Sigmoid colon (tissue), 6 donors: ENCODE measurements at regions not wholly inside any gene's neighbourhood (a gene's known extent, or its start where the extent isn't known, plus 50 kb on each side); places are given as distances from the start of the nearest gene placed in this dataset.

Source experiments
- DNase-seq: peaks from one replicate; pipeline ENCODE4 v3.0.0-alpha.2; 2019
- H3K27ac ChIP-seq, 4 donors: fragments of 200-600 bp; sonication (generic); one replicate each; pipeline ENCODE4 v1.5.1; 2016 to 2019; ENCODE audit warnings: mild to moderate bottlenecking in 1 of 4
- H3K27me3 ChIP-seq, 3 donors: fragments of 200-600 bp; sonication (generic); one replicate each; pipeline ENCODE4 v1.5.1; 2019; ENCODE audit warnings: mild to moderate bottlenecking in 1 of 3
- H3K36me3 ChIP-seq, 4 donors: fragments of 200-600 bp; sonication (generic); one replicate each; pipeline ENCODE4 v1.5.1; 2016 to 2019
- H3K4me1 ChIP-seq, 4 donors: fragments of 200-600 bp; sonication (generic); one replicate each; pipeline ENCODE4 v1.5.1; 2017 to 2019
- H3K4me3 ChIP-seq, 4 donors: fragments of 200-600 bp; sonication (generic); one replicate each; pipeline ENCODE4 v1.5.1; 2017 to 2019; ENCODE audit warnings: mild to moderate bottlenecking in 2 of 4, moderate library complexity in 1 of 4
- H3K9me3 ChIP-seq, 4 donors: fragments of 200-600 bp in 3 of 4; sonication (generic) in 3 of 4; one replicate each; pipeline versions ENCODE4 v1.5.1 to v1.6.1; 2013 to 2019
- CTCF ChIP-seq, 4 experiments: fragments of 450-650 bp in 3 of 4; fragments of 200-600 bp in 1 of 4; IDR thresholded peaks; one replicate each; pipeline ENCODE4 v1.5.1; 2016 to 2019; ENCODE audit warnings: antibody characterized with exemption in 4 of 4, mild to moderate bottlenecking in 3 of 4, moderate library complexity in 2 of 4
- EP300 ChIP-seq, 4 donors: sonication (generic); formaldehyde crosslinking; IDR thresholded peaks; one replicate each; pipeline ENCODE4 v1.6.1; 2017; ENCODE audit warnings: antibody characterized with exemption in 4 of 4
- POLR2A ChIP-seq, 2 donors: fragments of 450-650 bp; IDR thresholded peaks; one replicate each; pipeline ENCODE4 v1.6.1; 2016; ENCODE audit warnings: antibody characterized with exemption in 2 of 2, mild to moderate bottlenecking in 2 of 2, moderate library complexity in 2 of 2
- POLR2AphosphoS5 ChIP-seq, 4 donors: sonication (generic); formaldehyde crosslinking; IDR thresholded peaks; one replicate each; pipeline ENCODE4 v1.6.1; 2017; ENCODE audit warnings: antibody characterized with exemption in 4 of 4
- WGBS, 2 donors: extraction: QIAGEN DNeasy Blood & Tissue Kit; methylation state at CpG; one replicate each; pipeline ENCODE4 v1.1.7; 2013; 5-methylcytosine and 5-hydroxymethylcytosine counted together
- intact Hi-C: fragments of 100-400 bp; cut with DNase I; formaldehyde crosslinking; loops from one replicate; pipeline ENCODE4 v1.15.1; 2023
- donor health status: healthy with polysubstance abuse.
- donor health status: healthy.

GRCh38 chr1:233443040-233443760, 115.7 kb downstream of the MAP3K21 start:
- 46% methylated on average over 2 of the region's 2 CpGs for WGBS, 2 donors
- H3K27me3 ChIP-seq: peaks cover 0 to 13% (median 0%) of the 10 kb centered on the region in 3 donors
- H3K9me3 ChIP-seq: no peaks in the 10 kb centered on the region
- DNase-seq: no peak
- peaks cover 0 to 6% (median 0%) of the 10 kb centered on the region in 4 donors for H3K4me1 ChIP-seq
- H3K4me3 ChIP-seq: no peak overlapping the region
- no peaks in the 10 kb centered on the region for H3K36me3 ChIP-seq
- TF ChIP-seq EP300 (IDR thresholded peaks at IDR 0.05) (no peak), POLR2AphosphoS5 (IDR thresholded peaks at IDR 0.05) (no peak), CTCF (IDR thresholded peaks at IDR 0.05) (no peak), POLR2A (IDR thresholded peaks at IDR 0.05) (no peak)
- no peak overlapping the region for H3K27ac ChIP-seq
- intact Hi-C loops: no loop called here

- TF ChIP-seq EP300 (IDR thresholded peaks at IDR 0.05) (no peak), CTCF (IDR thresholded peaks at IDR 0.05) (no peak)
- no peaks in the 10 kb centered on the region for H3K9me3 ChIP-seq
- WGBS, 2 donors: 87 to 88% methylated on average over 3 of the region's 3 CpGs
- H3K4me1 ChIP-seq: peaks cover 0 to 6% (median 0%) of the 10 kb centered on the region in 4 donors
- H3K36me3 ChIP-seq: no peaks in the 10 kb centered on the region
- no peak for DNase-seq
- intact Hi-C loops: no loop called here
- H3K4me3 ChIP-seq: no peak overlapping the region
- no peak overlapping the region for H3K27ac ChIP-seq
- H3K27me3 ChIP-seq: peaks cover 0 to 11% (median 0%) of the 10 kb centered on the region in 3 donors
These were observed 117.0 kb downstream of the MAP3K21 start for GRCh38 chr1:233444484-233444883.

- Histone ChIP-seq H3K27ac (no peak overlapping the region), H3K36me3 (no peaks in the 10 kb centered on the region), H3K4me1 (peaks cover 0 to 6% (median 0%) of the 10 kb centered on the region in 4 donors), H3K4me3 (no peak overlapping the region), H3K27me3 (peaks cover 0 to under 1% (median 0%) of the 10 kb centered on the region in 3 donors), H3K9me3 (no peaks in the 10 kb centered on the region)
- WGBS, 2 donors: 94 to 96% methylated on average over 6 of the region's 6 CpGs
- intact Hi-C loops: no loop called here
- no peak for DNase-seq
- TF ChIP-seq POLR2AphosphoS5 (IDR thresholded peaks at IDR 0.05): no peak
- no peak for TF ChIP-seq EP300 (IDR thresholded peaks at IDR 0.05)
- TF ChIP-seq POLR2A (IDR thresholded peaks at IDR 0.05): no peak
- no peak for TF ChIP-seq CTCF (IDR thresholded peaks at IDR 0.05)
These were observed 118.2 kb downstream of the MAP3K21 start for GRCh38 chr1:233445737-233446136.

- no peak for DNase-seq
- no peaks in the 10 kb centered on the region for H3K9me3 ChIP-seq
- no peaks in the 10 kb centered on the region for H3K36me3 ChIP-seq
- H3K27me3 ChIP-seq: no peaks in the 10 kb centered on the region
- H3K27ac ChIP-seq: no peak overlapping the region
- intact Hi-C loops: no loop called here
- H3K4me1 ChIP-seq: peaks cover 0 to 6% (median 0%) of the 10 kb centered on the region in 4 donors
- no peak overlapping the region for H3K4me3 ChIP-seq
- 87 to 91% methylated on average over 6 of the region's 6 CpGs for WGBS, 2 donors
- TF ChIP-seq CTCF (IDR thresholded peaks at IDR 0.05): no peak
- no peak for TF ChIP-seq EP300 (IDR thresholded peaks at IDR 0.05)
- TF ChIP-seq POLR2AphosphoS5 (IDR thresholded peaks at IDR 0.05): no peak
- no peak for TF ChIP-seq POLR2A (IDR thresholded peaks at IDR 0.05)
These were observed 119.4 kb downstream of the MAP3K21 start for GRCh38 chr1:233446935-233447334.
